CD4-positive, alpha-beta T cell (primary cell): ENCODE measurements at regions not wholly inside any gene's neighbourhood (a gene's known extent, or its start where the extent isn't known, plus 50 kb on each side); places are given as distances from the start of the nearest gene placed in this dataset.

Experiments used
- ATAC-seq: fragments of 200-7000 bp; cut with Tn5 transposase; one replicate; pipeline ENCODE4 v1.10.0; 2022; ENCODE audit warnings: mild to moderate bottlenecking; ENCODE audit not compliant: poor library complexity
- CTCF ChIA-PET: fragments of 350-600 bp; sonication (Branson Sonifier 250); formaldehyde crosslinking; loops from one replicate; lab custom pipeline; 2021; ENCODE audit warnings: antibody characterized with exemption, inconsistent platforms; lab: Charles Lee
- POLR2A ChIA-PET: fragments of 350-600 bp; sonication (Branson Sonifier 250); formaldehyde crosslinking; loops from one replicate; lab custom pipeline; 2021; ENCODE audit warnings: antibody characterized with exemption, inconsistent platforms; lab: Charles Lee
- DNase-seq, 14 experiments: peaks; one replicate each; pipeline ENCODE4 v3.0.0-alpha.2; 2013 to 2020; ENCODE audit warnings: mixed read lengths in 2 of 14
- H3K27ac ChIP-seq, 2 donors: one replicate each; pipeline versions ENCODE4 v1.5.1 to v1.7.0; 2013; ENCODE audit warnings: low read length in 2 of 2, low read depth in 1 of 2, mild to moderate bottlenecking in 1 of 2
- H3K27me3 ChIP-seq, 2 experiments: 1 replicate in 1 of 2; 2 replicates in 1 of 2; pipeline versions ENCODE4 v1.6.1 to v1.7.0; 2013; ENCODE audit warnings: low read length in 2 of 2, control low read depth in 1 of 2, mild to moderate bottlenecking in 1 of 2, moderate library complexity in 1 of 2; ENCODE audit not compliant: insufficient read depth in 2 of 2, control insufficient read depth in 1 of 2
- H3K36me3 ChIP-seq: one replicate; pipeline ENCODE4 v1.6.1; 2013; ENCODE audit warnings: low read length, control low read depth; ENCODE audit not compliant: insufficient read depth
- H3K4me1 ChIP-seq: one replicate; pipeline ENCODE4 v1.6.1; 2013; ENCODE audit warnings: low read length, control low read depth; ENCODE audit not compliant: insufficient read depth
- H3K4me3 ChIP-seq: one replicate; pipeline ENCODE4 v1.5.1; 2013; ENCODE audit warnings: mild to moderate bottlenecking, low read length, moderate library complexity
- H3K9me3 ChIP-seq, 2 experiments: 1 replicate in 1 of 2; 2 replicates in 1 of 2; pipeline versions ENCODE4 v1.6.1 to v1.7.0; 2013; ENCODE audit warnings: low read length in 2 of 2, mild to moderate bottlenecking in 2 of 2, control low read depth in 1 of 2, moderate library complexity in 1 of 2; ENCODE audit not compliant: control insufficient read depth in 1 of 2, insufficient read depth in 1 of 2
- H3K27ac Mint-ChIP-seq: one replicate; pipeline ENCODE4 v1.8.0; 2020; ENCODE audit warnings: mixed read lengths
- H3K27me3 Mint-ChIP-seq: one replicate; pipeline ENCODE4 v1.8.0; 2021; ENCODE audit warnings: mixed read lengths
- H3K36me3 Mint-ChIP-seq: one replicate; pipeline ENCODE4 v1.8.0; 2021; ENCODE audit warnings: low read depth, mixed read lengths
- H3K4me1 Mint-ChIP-seq: one replicate; pipeline ENCODE4 v1.8.0; 2021; ENCODE audit warnings: low read depth, mixed read lengths
- H3K4me3 Mint-ChIP-seq: one replicate; pipeline ENCODE4 v1.8.0; 2020; ENCODE audit warnings: mild to moderate bottlenecking, mixed read lengths
- H3K9me3 Mint-ChIP-seq: one replicate; pipeline ENCODE4 v1.8.0; 2020; ENCODE audit warnings: mixed read lengths
- CTCF ChIP-seq: fragments of 200-600 bp; IDR thresholded peaks from one replicate; pipeline ENCODE4 v1.8.0; 2022; ENCODE audit warnings: antibody characterized with exemption, mild to moderate bottlenecking
- intact Hi-C, 2 experiments: fragments of 100-400 bp; cut with DNase I in 1 of 2; cut with micrococcal nuclease in 1 of 2; formaldehyde crosslinking; loops; one replicate each; pipeline versions ENCODE4 v1.15.1 to v1.9.0; 2023 to 2025; cut with DNase I, micrococcal nuclease

GRCh38 chrX:21126661-21127060 lies 247.6 kb upstream of the CNKSR2 start:
- Histone ChIP-seq H3K36me3 (no peaks in the 10 kb centered on the region), H3K4me3 (no peak overlapping the region), H3K27me3 (no peaks in the 10 kb centered on the region), H3K27ac (no peak overlapping the region), H3K4me1 (no peaks in the 10 kb centered on the region), H3K9me3 (no peaks in the 10 kb centered on the region)
- ChIA-PET POLR2A (no interaction called here), CTCF (no interaction called here)
- intact Hi-C loops = no loop called here
- Mint-ChIP-seq H3K4me3 (no peak overlapping the region), H3K27ac (no peak overlapping the region), H3K27me3 (no peaks in the 10 kb centered on the region), H3K36me3 (no peaks in the 10 kb centered on the region), H3K9me3 (no peaks in the 10 kb centered on the region), H3K4me1 (no peaks in the 10 kb centered on the region)
- DNase-seq (no peak), ATAC-seq (no peak)
- no peak for TF ChIP-seq CTCF

GRCh38 chrX:21131346-21131745 lies 242.9 kb upstream of the CNKSR2 start:
- DNase-seq (no peak), ATAC-seq (no peak)
- no peaks in the 10 kb centered on the region for H3K27me3 Mint-ChIP-seq
- H3K27ac Mint-ChIP-seq = no peak overlapping the region
- no peak overlapping the region for H3K27ac ChIP-seq
- no peaks in the 10 kb centered on the region for H3K27me3 ChIP-seq
- no peak overlapping the region for H3K4me3 Mint-ChIP-seq
- CTCF ChIA-PET = no interaction called here
- no peak overlapping the region for H3K4me3 ChIP-seq
- no peak for TF ChIP-seq CTCF
- H3K4me1 Mint-ChIP-seq = no peaks in the 10 kb centered on the region
- no peaks in the 10 kb centered on the region for H3K9me3 ChIP-seq
- no peaks in the 10 kb centered on the region for H3K9me3 Mint-ChIP-seq
- intact Hi-C loops = no loop called here
- no peaks in the 10 kb centered on the region for H3K4me1 ChIP-seq
- no peaks in the 10 kb centered on the region for H3K36me3 ChIP-seq
- no peaks in the 10 kb centered on the region for H3K36me3 Mint-ChIP-seq
- POLR2A ChIA-PET = no interaction called here

- POLR2A ChIA-PET = no interaction called here
These were observed 242.4 kb upstream of the CNKSR2 start for GRCh38 chrX:21131786-21132185.

More at GRCh38 chrX:21131786-21132185, 242.4 kb upstream of the CNKSR2 start:
- ATAC-seq = no peak
- CTCF ChIA-PET = no interaction called here
- no peak for DNase-seq
- H3K4me1 ChIP-seq = no peaks in the 10 kb centered on the region
- no peak overlapping the region for H3K4me3 ChIP-seq
- H3K27me3 ChIP-seq = no peaks in the 10 kb centered on the region
- Mint-ChIP-seq H3K27me3 (no peaks in the 10 kb centered on the region), H3K36me3 (no peaks in the 10 kb centered on the region), H3K9me3 (no peaks in the 10 kb centered on the region), H3K27ac (no peak overlapping the region), H3K4me1 (no peaks in the 10 kb centered on the region), H3K4me3 (no peak overlapping the region)
- intact Hi-C loops = no loop called here
- H3K27ac ChIP-seq = no peak overlapping the region
- no peaks in the 10 kb centered on the region for H3K36me3 ChIP-seq
- TF ChIP-seq CTCF = no peak
- H3K9me3 ChIP-seq = no peaks in the 10 kb centered on the region
